AG04450 (cell line): ENCODE measurements at regions not wholly inside any gene's neighbourhood (a gene's known extent, or its start where the extent isn't known, plus 50 kb on each side); places are given as distances from the start of the nearest gene placed in this dataset.

Experiments
- CTCF ChIA-PET: fragments of 300-600, 350-600 bp; formaldehyde crosslinking; extraction: SDS; loops from one replicate; lab custom pipeline; 2022; ENCODE audit warnings: antibody characterized with exemption, inconsistent platforms; lab: Charles Lee
- POLR2A ChIA-PET: fragments of 350-600 bp; formaldehyde crosslinking; extraction: SDS; loops from one replicate; lab custom pipeline; 2021; ENCODE audit warnings: antibody characterized with exemption, inconsistent platforms; lab: Yijun Ruan, JAX
- DNase-seq: peaks from one replicate; pipeline ENCODE4 v3.0.0-alpha.2; 2011; ENCODE audit warnings: low read depth, low spot score
- H3K27ac ChIP-seq: one replicate; pipeline ENCODE4 v1.5.1; 2012; ENCODE audit warnings: low read depth, low read length, control low read depth
- H3K27me3 ChIP-seq: one replicate; pipeline ENCODE4 v1.6.0; 2012; ENCODE audit warnings: low read length; ENCODE audit not compliant: control insufficient read depth, insufficient read depth
- H3K4me3 ChIP-seq: 2 replicates; pipeline ENCODE4 v1.5.1; 2011; ENCODE audit warnings: mild to moderate bottlenecking, low read depth, low read length, control low read depth
- H3K9me3 ChIP-seq: 2 replicates; pipeline ENCODE4 v1.5.1; 2012; ENCODE audit warnings: low read length; ENCODE audit not compliant: control insufficient read depth, insufficient read depth
- CTCF ChIP-seq: IDR thresholded peaks from 2 replicates; pipeline ENCODE4 v1.5.1; 2011; ENCODE audit warnings: low read depth, low read length, control low read depth, inconsistent platforms

- TF ChIP-seq CTCF = no peak
- ChIA-PET CTCF (no interaction called here), POLR2A (no interaction called here)
- no peak overlapping the region for H3K27ac ChIP-seq
- DNase-seq = no peak
- no peak overlapping the region for H3K4me3 ChIP-seq
- H3K9me3 ChIP-seq = 0 out of 2 replicates have a peak, but pooled peaks cover 2% of the 10 kb centered on the region
- no peaks in the 10 kb centered on the region for H3K27me3 ChIP-seq
Measured at GRCh38 chr4:123064390-123064789, 142.0 kb upstream of the NUDT6 start.

DNA sequence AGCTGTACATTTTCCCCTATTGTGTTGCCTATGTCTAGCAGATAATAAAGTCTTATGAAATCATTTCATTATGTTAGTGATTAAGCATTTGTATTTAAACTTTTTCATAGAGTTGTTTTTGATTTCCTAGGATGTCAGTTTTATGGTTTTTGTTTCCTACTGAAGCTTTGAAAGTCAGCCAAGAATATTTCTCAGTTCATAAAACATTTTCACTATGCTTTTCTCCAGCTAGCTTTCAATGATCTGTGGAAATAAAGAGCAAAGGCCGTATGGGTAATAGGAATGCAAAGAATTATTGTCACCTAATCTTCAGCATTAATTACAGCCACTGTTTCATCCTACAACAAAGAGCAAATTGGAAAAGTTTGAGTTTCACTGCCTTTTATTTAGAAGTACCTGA, 145.7 kb upstream of the NUDT6 start:
- Histone ChIP-seq H3K27ac (no peak overlapping the region), H3K4me3 (no peak overlapping the region), H3K9me3 (no peaks in the 10 kb centered on the region), H3K27me3 (no peaks in the 10 kb centered on the region)
- CTCF ChIA-PET = no interaction called here
- DNase-seq = no peak
- POLR2A ChIA-PET = no interaction called here
- TF ChIP-seq CTCF = no peak

GRCh38 chr4:123072060-123072459, 149.7 kb upstream of the NUDT6 start:
- TF ChIP-seq CTCF = no peak
- ChIA-PET POLR2A (no interaction called here), CTCF (no interaction called here)
- no peak for DNase-seq
- Histone ChIP-seq H3K4me3 (no peak overlapping the region), H3K9me3 (no peaks in the 10 kb centered on the region), H3K27me3 (no peaks in the 10 kb centered on the region), H3K27ac (no peak overlapping the region)

GRCh38 chr4:123073650-123074049, 151.3 kb upstream of the NUDT6 start:
- Histone ChIP-seq H3K27ac (no peak overlapping the region), H3K4me3 (no peak overlapping the region), H3K9me3 (no peaks in the 10 kb centered on the region), H3K27me3 (no peaks in the 10 kb centered on the region)
- CTCF ChIA-PET = no interaction called here
- DNase-seq = no peak
- no peak for TF ChIP-seq CTCF
- POLR2A ChIA-PET = no interaction called here

DNA sequence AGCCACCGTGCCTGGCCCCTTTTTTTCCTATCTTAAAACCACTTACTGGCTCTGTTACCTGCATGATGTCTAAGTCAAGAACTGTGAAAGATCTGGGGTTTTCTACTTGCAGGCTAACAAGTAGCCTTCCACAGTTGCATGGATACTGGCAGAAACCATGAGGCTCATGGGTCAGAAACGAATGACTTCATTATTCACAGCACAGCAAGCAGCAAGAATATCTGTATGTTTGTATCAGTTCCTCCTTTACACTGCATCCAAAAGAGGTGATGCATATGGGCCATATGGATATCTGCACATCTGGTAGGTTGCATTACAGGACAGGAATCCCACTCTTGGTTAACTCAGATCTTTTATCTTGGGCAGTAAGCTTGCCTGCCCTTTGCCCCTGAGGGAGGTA, 154.9 kb upstream of the NUDT6 start:
- ChIA-PET POLR2A (no interaction called here), CTCF (no interaction called here)

More for the DNA sequence above, 154.9 kb upstream of the NUDT6 start:
- Histone ChIP-seq H3K27ac (no peak overlapping the region), H3K4me3 (no peak overlapping the region), H3K27me3 (no peaks in the 10 kb centered on the region), H3K9me3 (no peaks in the 10 kb centered on the region)
- no peak for TF ChIP-seq CTCF
- no peak for DNase-seq
